ENCODE measurements at regions not wholly inside any gene's neighbourhood (a gene's known extent, or its start where the extent isn't known, plus 50 kb on each side); places are given as distances from the start of the nearest gene placed in this dataset.

- no peak for TF ChIP-seq SIN3A (IDR thresholded peaks at IDR 0.05; ENCODE audit: borderline replicate concordance, insufficient read depth, low read length)
- no peak for TF ChIP-seq POLR2AphosphoS5 (IDR thresholded peaks at IDR 0.05; ENCODE audit: low read depth, low read length)
Observed at GRCh38 chr7:65475040-65475726, 101.5 kb downstream of the ZNF92 start.

Data from PFSK-1 (cell line).